K562 (cell line): ENCODE measurements at regions not wholly inside any gene's neighbourhood (a gene's known extent, or its start where the extent isn't known, plus 50 kb on each side); places are given as distances from the start of the nearest gene placed in this dataset.

Experiments used
- ATAC-seq: fragments of 200-7000 bp; cut with Tn5 transposase; 3 replicates; pipeline ENCODE4 v1.9.1; 2020; ENCODE audit warnings: moderate library complexity
- BruUV-seq: library from RNA; stranded (reverse); fragments of 400-500 nt; replicated peaks from 2 replicates; lab custom pipeline; 2021; lab: Mats Ljungman, UMichigan
- CTCF ChIA-PET: fragments of 300-600 bp; formaldehyde crosslinking; extraction: SDS; loops from one replicate; lab custom pipeline; 2021; ENCODE audit warnings: low intra/inter-chr PET ratio; lab: Yijun Ruan, JAX
- POLR2A ChIA-PET: fragments of 300-600, 350-650 bp; sonication (Branson Sonifier 250); formaldehyde crosslinking; extraction: SDS; loops from one replicate; lab custom pipeline; 2021; ENCODE audit warnings: antibody characterized with exemption, inconsistent platforms; lab: Yijun Ruan, JAX
- DNase-seq, 4 experiments: peaks; one replicate each; pipeline versions ENCODE4 v3.0.0 to v3.0.0-alpha.2; 2011 to 2018; ENCODE audit warnings: low spot score in 3 of 4, mixed read lengths in 3 of 4; ENCODE audit errors: extremely low read depth in 1 of 4
- FAIRE-seq: peaks from 2 replicates; lab custom pipeline; 2011; peaks lifted over from hg19 to GRCh38; lab: Jason Lieb, UNC
- H2AFZ ChIP-seq: 2 replicates; pipeline ENCODE4 v1.6.0; 2011; ENCODE audit warnings: low read depth, low read length, control low read depth, inconsistent platforms
- H3K27ac ChIP-seq: fragments of 200-600 bp; 3 replicates; pipeline ENCODE4 v1.8.0; 2011; ENCODE audit warnings: low read depth, mild to moderate bottlenecking, control low read depth, inconsistent platforms, low read length, moderate library complexity, mixed read lengths; ENCODE audit errors: extremely low read depth
- H3K27me3 ChIP-seq, 2 experiments: fragments of 300-600 bp in 1 of 2; 2 replicates in 1 of 2; 3 replicates in 1 of 2; pipeline versions ENCODE4 v1.6.0 to v1.8.0; 2011; ENCODE audit warnings: inconsistent platforms in 2 of 2, low read length in 2 of 2, mild to moderate bottlenecking in 1 of 2, mixed read lengths in 1 of 2, moderate library complexity in 1 of 2; ENCODE audit not compliant: control insufficient read depth in 2 of 2, insufficient read depth in 2 of 2
- H3K36me3 ChIP-seq: fragments of 300-600 bp; 3 replicates; pipeline ENCODE4 v1.8.0; 2011; ENCODE audit warnings: mild to moderate bottlenecking, low read length, inconsistent platforms; ENCODE audit not compliant: control insufficient read depth, insufficient read depth
- H3K4me1 ChIP-seq, 2 experiments: fragments of 200-600 bp in 1 of 2; replicated peaks in 1 of 2; 2 replicates in 1 of 2; 3 replicates in 1 of 2; pipeline versions ENCODE4 v1.5.1 to v1.8.0; 2011; ENCODE audit warnings: inconsistent platforms in 2 of 2, low read length in 2 of 2, mild to moderate bottlenecking in 1 of 2, mixed read lengths in 1 of 2, moderate library complexity in 1 of 2; ENCODE audit not compliant: control insufficient read depth in 2 of 2, insufficient read depth in 2 of 2
- H3K4me2 ChIP-seq: 2 replicates; pipeline ENCODE4 v1.6.1; 2011; ENCODE audit warnings: low read length, control low read depth, inconsistent platforms, mixed read lengths; ENCODE audit not compliant: insufficient read depth
- H3K4me3 ChIP-seq: fragments of 200-600 bp; sonication (generic), shearing (Covaris generic); 2 replicates; pipeline ENCODE4 v1.5.1; 2016; ENCODE audit warnings: control low read depth, inconsistent platforms
- H3K79me2 ChIP-seq: fragments of 200-600 bp; 3 replicates; pipeline ENCODE4 v1.8.0; 2011; ENCODE audit warnings: low read length, inconsistent platforms; ENCODE audit not compliant: control insufficient read depth, insufficient read depth
- H3K9ac ChIP-seq, 2 experiments: 2 replicates each; pipeline versions ENCODE4 v1.6.0 to v1.6.1; 2011; ENCODE audit warnings: low read depth in 2 of 2, low read length in 2 of 2, control low read depth in 1 of 2, inconsistent platforms in 1 of 2, mild to moderate bottlenecking in 1 of 2, mixed read lengths in 1 of 2; ENCODE audit not compliant: insufficient read depth in 1 of 2
- H3K9me1 ChIP-seq: one replicate; pipeline ENCODE4 v1.6.0; 2011; ENCODE audit warnings: inconsistent platforms, mild to moderate bottlenecking, low read length, moderate library complexity; ENCODE audit not compliant: control insufficient read depth, insufficient read depth
- H3K9me3 ChIP-seq: replicated peaks from 2 replicates; pipeline ENCODE4 v1.5.1; 2011; ENCODE audit warnings: low read depth, low read length, inconsistent platforms; ENCODE audit not compliant: control insufficient read depth, insufficient read depth
- H4K20me1 ChIP-seq: replicated peaks from 2 replicates; pipeline ENCODE4 v1.6.1; 2011; ENCODE audit warnings: low read length, inconsistent platforms, mixed read lengths; ENCODE audit not compliant: control insufficient read depth, insufficient read depth
- CREBBP ChIP-seq: IDR thresholded peaks from one replicate; pipeline ENCODE4 v1.6.1; 2012; ENCODE audit warnings: low read depth, mild to moderate bottlenecking, control low read depth, inconsistent platforms, low read length
- KDM2B ChIP-seq: fragments of 250-450 bp; sonication (Bioruptor Pico); IDR thresholded peaks from 2 replicates; pipeline ENCODE4 v1.8.0; 2021; ENCODE audit warnings: mild to moderate bottlenecking, moderate library complexity
- MGA ChIP-seq: fragments of 450-650 bp; IDR thresholded peaks from 2 replicates; pipeline ENCODE4 v1.6.1; 2016; ENCODE audit warnings: mild to moderate bottlenecking, moderate library complexity
- SMARCA5 ChIP-seq: fragments of 450-650 bp; IDR thresholded peaks from 2 replicates; pipeline ENCODE4 v1.6.1; 2016
- TSHZ1 ChIP-seq: fragments of 250-450 bp; sonication (Bioruptor Pico); IDR thresholded peaks from 2 replicates; pipeline ENCODE4 v1.4.0; 2020; ENCODE audit warnings: mild to moderate bottlenecking, moderate library complexity
- ZNF232 ChIP-seq: sonication (generic); formaldehyde crosslinking; IDR thresholded peaks from 2 replicates; pipeline ENCODE4 v1.8.0; 2022; ENCODE audit warnings: mild to moderate bottlenecking, missing genetic modification reagents
- ZNF3 ChIP-seq: fragments of 250-450 bp; sonication (Bioruptor Pico); IDR thresholded peaks from 2 replicates; pipeline ENCODE4 v1.5.0; 2021; ENCODE audit warnings: mild to moderate bottlenecking, moderate library complexity
- ZNF583 ChIP-seq: fragments of 250-450 bp; sonication (Bioruptor Pico); IDR thresholded peaks from 2 replicates; pipeline ENCODE4 v1.4.0; 2020
- WGBS: fragments of 100-300 bp; shearing (Covaris generic); methylation state at CpG from one replicate; pipeline ENCODE4 v1.1.6; 2016; ENCODE audit warnings: low coverage, mixed read lengths; ENCODE audit not compliant: insufficient coverage; ENCODE audit errors: missing lambda C conversion rate; 5-methylcytosine and 5-hydroxymethylcytosine counted together
- in situ Hi-C: fragments of 300-500 bp; cut with MboI; formaldehyde crosslinking; loops from 4 replicates; pipeline ENCODE4 v1.15.0; 2018; ENCODE audit warnings: inconsistent platforms, mixed read lengths
- intact Hi-C: fragments of 100-400 bp; cut with micrococcal nuclease; formaldehyde crosslinking; loops from 2 replicates; pipeline ENCODE4 v1.14.2; 2022

- in situ Hi-C loops (no loop called here), intact Hi-C loops (no loop called here)
- no peak for DNase-seq
- Histone ChIP-seq H2AFZ (no peak overlapping the region), H3K9ac (no peak overlapping the region), H3K27me3 (no peaks in the 10 kb centered on the region), H4K20me1 (no peaks in the 10 kb centered on the region), H3K27ac (no peak overlapping the region), H3K36me3 (no peaks in the 10 kb centered on the region), H3K4me2 (no peak overlapping the region), H3K9me1 (no peaks in the 10 kb centered on the region), H3K4me1 (no peaks in the 10 kb centered on the region), H3K4me3 (no peak overlapping the region), H3K9me3 (no peaks in the 10 kb centered on the region), H3K79me2 (no peaks in the 10 kb centered on the region)
- 0% methylated on average over 2 of the region's 2 CpGs for WGBS
- FAIRE-seq = no peak
- no peak for ATAC-seq
- no TSS peak for BruUV-seq
- ChIA-PET POLR2A (no interaction called here), CTCF (no interaction called here)
- no peak for TF ChIP-seq CREBBP
- TF ChIP-seq MGA = no peak
- TF ChIP-seq ZNF3 (CRISPR knock-in tag) = no peak
- TF ChIP-seq TSHZ1 = no peak
- no peak for TF ChIP-seq ZNF232 (CRISPR knock-in tag)
- TF ChIP-seq ZNF583 (CRISPR knock-in tag) = no peak
- no peak for TF ChIP-seq SMARCA5
- no peak for TF ChIP-seq KDM2B
These were observed 299.8 kb downstream of the CNTN3 start for GRCh38 chr3:74314696-74315095.
